PC-9 (cell line): ENCODE measurements at regions not wholly inside any gene's neighbourhood (a gene's known extent, or its start where the extent isn't known, plus 50 kb on each side); places are given as distances from the start of the nearest gene placed in this dataset.
A peak's percentile ranks its signal among the peaks of the same experiment; 100 is the strongest.

Source experiments
- BruUV-seq: library from RNA; stranded (reverse); fragments of 400-500 nt; replicated peaks from 2 replicates; lab custom pipeline; 2021; lab: Mats Ljungman, UMichigan
- CTCF ChIA-PET: fragments of 300-600 bp; sonication (Branson Sonifier 250); formaldehyde crosslinking; loops from one replicate; lab custom pipeline; 2022; ENCODE audit warnings: antibody characterized with exemption; lab: Charles Lee
- POLR2A ChIA-PET: fragments of 300-600 bp; sonication (Branson Sonifier 250); formaldehyde crosslinking; loops from one replicate; lab custom pipeline; 2022; ENCODE audit warnings: antibody characterized with exemption; ENCODE audit not compliant: unreplicated experiment; lab: Charles Lee
- DNase-seq, 2 experiments: peaks; one replicate each; pipeline versions ENCODE4 v3.0.0 to v3.0.0-alpha.2; 2015 to 2022; ENCODE audit warnings: mixed read lengths in 1 of 2
- H2AFZ ChIP-seq: fragments of 200-600 bp; sonication (generic); 2 replicates; pipeline ENCODE4 v1.8.1; 2017; ENCODE audit warnings: antibody characterized with exemption
- H3F3A ChIP-seq: fragments of 200-600 bp; sonication (generic); 2 replicates; pipeline ENCODE4 v1.8.1; 2017; ENCODE audit warnings: antibody characterized with exemption, mild to moderate bottlenecking, low read depth; ENCODE audit not compliant: insufficient read depth
- H3K27ac ChIP-seq: fragments of 200-600 bp; sonication (generic); 2 replicates; pipeline ENCODE4 v1.6.1; 2016; ENCODE audit warnings: mixed run types
- H3K27me3 ChIP-seq: fragments of 200-600 bp; sonication (generic); 2 replicates; pipeline ENCODE4 v1.6.1; 2016; ENCODE audit warnings: low read depth, mixed run types; ENCODE audit not compliant: insufficient read depth
- H3K36me3 ChIP-seq: fragments of 200-600 bp; sonication (generic); 2 replicates; pipeline ENCODE4 v1.6.1; 2016; ENCODE audit warnings: low read depth, mixed run types
- H3K4me1 ChIP-seq: fragments of 200-600 bp; sonication (generic); replicated peaks from 2 replicates; pipeline ENCODE4 v1.6.1; 2016; ENCODE audit warnings: mixed run types; ENCODE audit not compliant: insufficient read depth
- H3K4me2 ChIP-seq: fragments of 200-600 bp; sonication (generic); 2 replicates; pipeline ENCODE4 v1.6.1; 2017; ENCODE audit warnings: mixed run types
- H3K4me3 ChIP-seq: fragments of 200-600 bp; sonication (generic); 2 replicates; pipeline ENCODE4 v1.6.1; 2016; ENCODE audit warnings: mixed run types
- H3K79me2 ChIP-seq: fragments of 200-600 bp; sonication (generic); 2 replicates; pipeline ENCODE4 v1.6.1; 2017; ENCODE audit warnings: low read depth, mixed run types
- H3K9me2 ChIP-seq: fragments of 200-600 bp; sonication (generic); 2 replicates; pipeline ENCODE4 v1.8.1; 2017; ENCODE audit warnings: mild to moderate bottlenecking; ENCODE audit not compliant: insufficient read depth
- H3K9me3 ChIP-seq: fragments of 200-600 bp; sonication (generic); 2 replicates; pipeline ENCODE4 v1.8.1; 2016; ENCODE audit warnings: low read depth; ENCODE audit not compliant: insufficient read depth
- H4K20me1 ChIP-seq: fragments of 200-600 bp; sonication (generic); 2 replicates; pipeline ENCODE4 v1.8.1; 2017; ENCODE audit not compliant: insufficient read depth
- EZH2 ChIP-seq: fragments of 200-600 bp; sonication (generic); IDR thresholded peaks from 2 replicates; pipeline ENCODE4 v1.8.0; 2017; ENCODE audit warnings: antibody characterized with exemption, low read depth
- intact Hi-C: fragments of 100-400 bp; cut with micrococcal nuclease; formaldehyde crosslinking; loops from one replicate; pipeline ENCODE4 v1.10.0; 2022; ENCODE audit not compliant: unreplicated experiment
- TF ChIP-seq, protein P1 (sequence below): fragments of 200-600 bp; sonication (generic); conservative IDR thresholded peaks from 2 replicates; pipeline ENCODE4 v1.6.1; 2017; ENCODE audit warnings: mixed run types, antibody characterized with exemption, mild to moderate bottlenecking, moderate library complexity

DNA sequence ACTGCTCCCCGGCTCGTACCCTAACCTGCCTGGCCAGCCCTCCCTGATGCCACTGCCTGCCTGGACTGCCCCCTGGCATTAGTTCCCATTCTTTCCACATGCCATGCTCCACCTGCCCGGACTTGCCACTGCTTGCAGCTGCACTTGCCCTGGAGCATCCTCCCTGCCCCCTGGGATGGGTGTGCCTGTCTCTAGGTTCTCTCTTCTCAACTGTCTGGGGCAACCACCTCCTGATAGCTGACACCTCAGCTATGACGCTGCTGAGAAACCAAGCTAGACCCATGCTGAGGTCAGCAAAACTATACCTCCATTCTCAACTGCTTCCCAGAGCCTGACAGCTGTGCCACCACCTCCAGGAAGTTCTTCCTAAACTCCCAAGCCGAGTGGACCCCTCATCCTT is 72.1 kb downstream of the PERP start:
- H3K9me3 ChIP-seq = no peaks in the 10 kb centered on the region
- 0 out of 2 replicates have a peak, but pooled peaks cover 3% of the 10 kb centered on the region for H3F3A ChIP-seq
- H2AFZ ChIP-seq = no peak overlapping the region
- CTCF ChIA-PET = no interaction called here
- DNase-seq = peak; percentile 49 to 85
- no peaks in the 10 kb centered on the region for H4K20me1 ChIP-seq
- H3K27ac ChIP-seq = 0 out of 2 replicates have a peak overlapping the region, but pooled peaks have one; percentile 10
- TF ChIP-seq, protein P1, sequence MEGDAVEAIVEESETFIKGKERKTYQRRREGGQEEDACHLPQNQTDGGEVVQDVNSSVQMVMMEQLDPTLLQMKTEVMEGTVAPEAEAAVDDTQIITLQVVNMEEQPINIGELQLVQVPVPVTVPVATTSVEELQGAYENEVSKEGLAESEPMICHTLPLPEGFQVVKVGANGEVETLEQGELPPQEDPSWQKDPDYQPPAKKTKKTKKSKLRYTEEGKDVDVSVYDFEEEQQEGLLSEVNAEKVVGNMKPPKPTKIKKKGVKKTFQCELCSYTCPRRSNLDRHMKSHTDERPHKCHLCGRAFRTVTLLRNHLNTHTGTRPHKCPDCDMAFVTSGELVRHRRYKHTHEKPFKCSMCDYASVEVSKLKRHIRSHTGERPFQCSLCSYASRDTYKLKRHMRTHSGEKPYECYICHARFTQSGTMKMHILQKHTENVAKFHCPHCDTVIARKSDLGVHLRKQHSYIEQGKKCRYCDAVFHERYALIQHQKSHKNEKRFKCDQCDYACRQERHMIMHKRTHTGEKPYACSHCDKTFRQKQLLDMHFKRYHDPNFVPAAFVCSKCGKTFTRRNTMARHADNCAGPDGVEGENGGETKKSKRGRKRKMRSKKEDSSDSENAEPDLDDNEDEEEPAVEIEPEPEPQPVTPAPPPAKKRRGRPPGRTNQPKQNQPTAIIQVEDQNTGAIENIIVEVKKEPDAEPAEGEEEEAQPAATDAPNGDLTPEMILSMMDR = no peak
- no peak for TF ChIP-seq EZH2
- BruUV-seq = no TSS peak
- H3K4me1 ChIP-seq = peaks cover 19% of the 10 kb centered on the region
- POLR2A ChIA-PET = no interaction called here
- no peaks in the 10 kb centered on the region for H3K79me2 ChIP-seq
- H3K27me3 ChIP-seq = no peaks in the 10 kb centered on the region
- no peaks in the 10 kb centered on the region for H3K36me3 ChIP-seq
- peak overlapping the region; percentile 30 for H3K4me2 ChIP-seq
- intact Hi-C loops = loop anchor here (1.0 kb wide), 1 partner anchor 53 kb away; no protein-coding TSS in a partner anchor
- no peaks in the 10 kb centered on the region for H3K9me2 ChIP-seq
- H3K4me3 ChIP-seq = no peak overlapping the region

DNA sequence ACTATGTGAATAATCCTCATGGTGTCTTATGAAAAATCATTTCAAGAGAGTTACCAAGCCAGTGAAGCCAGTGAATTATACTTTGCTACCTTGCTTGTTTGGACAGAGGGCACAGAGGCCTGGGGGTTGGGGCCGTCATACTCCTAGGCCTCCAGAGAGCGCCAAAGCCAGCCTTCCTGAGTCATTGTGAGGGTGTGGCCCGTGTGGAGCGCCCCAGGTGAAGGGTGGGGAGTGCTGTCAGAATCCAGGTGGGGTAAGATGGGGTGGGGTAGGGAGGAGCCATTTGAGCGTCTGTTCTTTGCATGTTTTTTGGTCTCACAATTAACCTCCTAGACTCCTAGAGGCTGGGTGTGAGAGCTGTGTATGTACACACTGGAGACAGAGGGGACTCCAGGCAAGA is 71.1 kb downstream of the PERP start:
- POLR2A ChIA-PET = interaction anchor here (0.6 kb wide), 1 partner anchor 21 kb away, joined by 4 read pairs; no protein-coding TSS in a partner anchor
- CTCF ChIA-PET = no interaction called here
- 0 out of 2 replicates have a peak overlapping the region, but pooled peaks have one; percentile 4 for H3K27ac ChIP-seq
- H3K27me3 ChIP-seq = no peaks in the 10 kb centered on the region
- H3K36me3 ChIP-seq = no peaks in the 10 kb centered on the region
- H3K9me3 ChIP-seq = no peaks in the 10 kb centered on the region
- DNase-seq = peak; percentile 73 to 82
- peaks cover 19% of the 10 kb centered on the region for H3K4me1 ChIP-seq
- TF ChIP-seq, protein P1 = no peak
- TF ChIP-seq EZH2 = no peak
- no peaks in the 10 kb centered on the region for H3K79me2 ChIP-seq
- H3K9me2 ChIP-seq = no peaks in the 10 kb centered on the region
- intact Hi-C loops = loop anchor here (1.0 kb wide), 1 partner anchor 70 kb away; no protein-coding TSS in a partner anchor
- H3F3A ChIP-seq = 0 out of 2 replicates have a peak, but pooled peaks cover 3% of the 10 kb centered on the region
- no peak overlapping the region for H3K4me3 ChIP-seq
- no TSS peak for BruUV-seq
- no peaks in the 10 kb centered on the region for H4K20me1 ChIP-seq
- peak overlapping the region; percentile 11; the same call in 1 of the 2 replicates for H3K4me2 ChIP-seq
- H2AFZ ChIP-seq = no peak overlapping the region

DNA sequence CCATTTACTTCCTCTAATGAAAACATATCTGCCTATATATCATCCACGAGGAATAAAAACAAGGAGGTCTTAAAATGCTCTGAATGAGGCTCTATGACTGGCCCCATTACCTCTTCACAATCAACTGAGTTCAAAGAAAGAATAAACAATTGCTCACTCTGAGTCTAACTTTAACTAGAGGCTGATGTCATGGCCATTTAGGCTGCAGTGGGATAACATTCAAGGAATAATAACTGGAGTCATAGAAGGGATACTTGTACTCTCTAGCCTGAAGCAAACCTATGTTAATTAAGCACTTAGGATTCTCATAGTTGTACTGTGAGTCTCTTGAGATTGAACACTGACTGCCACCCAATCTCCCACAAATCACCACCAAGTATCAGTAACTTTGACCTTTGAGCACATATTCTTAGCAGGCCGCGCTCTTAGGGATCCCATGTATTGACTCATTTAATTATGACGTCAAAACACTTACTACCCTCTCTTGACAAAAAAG is 70.2 kb downstream of the PERP start:
- no peak overlapping the region for H2AFZ ChIP-seq
- CTCF ChIA-PET = no interaction called here

More for the DNA sequence above, 70.2 kb downstream of the PERP start:
- TF ChIP-seq, protein P1 = no peak
- TF ChIP-seq EZH2 = no peak
- no peaks in the 10 kb centered on the region for H3K9me3 ChIP-seq
- no peaks in the 10 kb centered on the region for H3K9me2 ChIP-seq
- intact Hi-C loops = no loop called here
- H3K36me3 ChIP-seq = no peaks in the 10 kb centered on the region
- H3K4me2 ChIP-seq = no peak overlapping the region
- no peaks in the 10 kb centered on the region for H4K20me1 ChIP-seq
- peaks cover 19% of the 10 kb centered on the region for H3K4me1 ChIP-seq
- no peaks in the 10 kb centered on the region for H3K27me3 ChIP-seq
- H3K4me3 ChIP-seq = no peak overlapping the region
- DNase-seq = no peak
- H3K27ac ChIP-seq = no peak overlapping the region
- no TSS peak for BruUV-seq
- H3F3A ChIP-seq = 0 out of 2 replicates have a peak, but pooled peaks cover 3% of the 10 kb centered on the region
- H3K79me2 ChIP-seq = no peaks in the 10 kb centered on the region
- POLR2A ChIA-PET = no interaction called here
